Stimulated activated memory B cell treated with anti-CD40 and anti-IgM and Interleukin-4, amounts not matched to agents 10 μg/mL and 1 μg/mL and 100 μg/mL, for 72 hours (primary cell): ENCODE measurements at regions not wholly inside any gene's neighbourhood (a gene's known extent, or its start where the extent isn't known, plus 50 kb on each side); places are given as distances from the start of the nearest gene placed in this dataset.
A peak's percentile ranks its signal among the peaks of the same experiment; 100 is the strongest.
"Not testable (repeated sequence)": the region's sequence is repeated elsewhere in the genome, so short reads cannot be mapped to it uniquely, and the experiment has no call there.

Experiments
- ATAC-seq: fragments of 150-1000 bp; cut with Tn5 transposase; 2 replicates; pipeline ENCODE4 v1.10.0; 2021
- H3K27ac Mint-ChIP-seq: one replicate; pipeline ENCODE4 v1.8.0; 2022; ENCODE audit warnings: mild to moderate bottlenecking, mixed read lengths
- H3K27me3 Mint-ChIP-seq: one replicate; pipeline ENCODE4 v1.8.0; 2022; ENCODE audit warnings: mixed read lengths
- H3K36me3 Mint-ChIP-seq: one replicate; pipeline ENCODE4 v1.8.0; 2022; ENCODE audit warnings: mixed read lengths
- H3K4me1 Mint-ChIP-seq: one replicate; pipeline ENCODE4 v1.8.0; 2022; ENCODE audit warnings: mixed read lengths
- H3K4me3 Mint-ChIP-seq: one replicate; pipeline ENCODE4 v1.8.0; 2022; ENCODE audit warnings: mild to moderate bottlenecking, moderate library complexity, mixed read lengths
- H3K9me3 Mint-ChIP-seq: one replicate; pipeline ENCODE4 v1.8.0; 2022; ENCODE audit warnings: mixed read lengths

GRCh38 chr14:101669629-101670028, 91.9 kb upstream of the PPP2R5C start:
- ATAC-seq, result no peak
- H3K27me3 Mint-ChIP-seq, result peaks cover 63% of the 10 kb centered on the region
- H3K36me3 Mint-ChIP-seq, result peaks cover 20% of the 10 kb centered on the region
- H3K4me3 Mint-ChIP-seq, result no peak overlapping the region
- H3K4me1 Mint-ChIP-seq, result peaks cover 6% of the 10 kb centered on the region
- H3K9me3 Mint-ChIP-seq, result peaks cover 24% of the 10 kb centered on the region
- H3K27ac Mint-ChIP-seq, result no peak overlapping the region

- Mint-ChIP-seq H3K4me1 (no peaks in the 10 kb centered on the region), H3K27me3 (peaks cover 34% of the 10 kb centered on the region), H3K4me3 (no peak overlapping the region), H3K27ac (no peak overlapping the region), H3K36me3 (peaks cover 14% of the 10 kb centered on the region), H3K9me3 (peaks cover 20% of the 10 kb centered on the region)
- ATAC-seq, result no peak
Measured at GRCh38 chr14:101673873-101674272, 87.6 kb upstream of the PPP2R5C start.

- H3K27ac Mint-ChIP-seq, H3K9me3 Mint-ChIP-seq, H3K36me3 Mint-ChIP-seq, H3K4me3 Mint-ChIP-seq, ATAC-seq, H3K4me1 Mint-ChIP-seq: not testable (repeated sequence)
- H3K27me3 Mint-ChIP-seq, result peaks cover 25% of the 10 kb centered on the region
Measured at GRCh38 chr14:101675835-101676234, 85.7 kb upstream of the PPP2R5C start.

- ATAC-seq, H3K9me3 Mint-ChIP-seq, H3K27ac Mint-ChIP-seq, H3K36me3 Mint-ChIP-seq, H3K4me3 Mint-ChIP-seq, H3K4me1 Mint-ChIP-seq: not testable (repeated sequence)
- peaks cover 11% of the 10 kb centered on the region for H3K27me3 Mint-ChIP-seq
Measured at GRCh38 chr14:101677912-101678327, 83.6 kb upstream of the PPP2R5C start.

GRCh38 chr14:101681795-101682194, 79.7 kb upstream of the PPP2R5C start:
- Mint-ChIP-seq H3K36me3 (no peaks in the 10 kb centered on the region), H3K9me3 (no peaks in the 10 kb centered on the region), H3K4me3 (no peak overlapping the region), H3K27me3 (peaks cover 21% of the 10 kb centered on the region), H3K27ac (no peak overlapping the region), H3K4me1 (no peaks in the 10 kb centered on the region)
- ATAC-seq, result no peak

GRCh38 chr14:101683365-101683764, 78.1 kb upstream of the PPP2R5C start:
- H3K4me3 Mint-ChIP-seq, result no peak overlapping the region
- H3K4me1 Mint-ChIP-seq, result no peaks in the 10 kb centered on the region
- ATAC-seq, result no peak
- no peaks in the 10 kb centered on the region for H3K36me3 Mint-ChIP-seq
- H3K27me3 Mint-ChIP-seq, result peaks cover 21% of the 10 kb centered on the region
- no peak overlapping the region for H3K27ac Mint-ChIP-seq
- no peaks in the 10 kb centered on the region for H3K9me3 Mint-ChIP-seq

- no peaks in the 10 kb centered on the region for H3K36me3 Mint-ChIP-seq
- peaks cover 22% of the 10 kb centered on the region for H3K27me3 Mint-ChIP-seq
- ATAC-seq, result no peak
- no peak overlapping the region for H3K27ac Mint-ChIP-seq
- H3K4me3 Mint-ChIP-seq, result no peak overlapping the region
- H3K4me1 Mint-ChIP-seq, result no peaks in the 10 kb centered on the region
- H3K9me3 Mint-ChIP-seq, result no peaks in the 10 kb centered on the region
Measured at GRCh38 chr14:101687756-101688546, 73.6 kb upstream of the PPP2R5C start.

GRCh38 chr14:101689039-101689501, 72.4 kb upstream of the PPP2R5C start:
- no peak overlapping the region for H3K4me3 Mint-ChIP-seq
- no peaks in the 10 kb centered on the region for H3K4me1 Mint-ChIP-seq
- H3K36me3 Mint-ChIP-seq, result no peaks in the 10 kb centered on the region
- H3K9me3 Mint-ChIP-seq, result no peaks in the 10 kb centered on the region
- no peak for ATAC-seq
- H3K27ac Mint-ChIP-seq, result no peak overlapping the region
- H3K27me3 Mint-ChIP-seq, result peaks cover 19% of the 10 kb centered on the region

- H3K27ac Mint-ChIP-seq, H3K9me3 Mint-ChIP-seq, H3K36me3 Mint-ChIP-seq, H3K4me3 Mint-ChIP-seq, H3K4me1 Mint-ChIP-seq, ATAC-seq: not testable (repeated sequence)
- peaks cover 12% of the 10 kb centered on the region for H3K27me3 Mint-ChIP-seq
Measured at GRCh38 chr14:101689966-101690365, 71.5 kb upstream of the PPP2R5C start.

GRCh38 chr14:101695659-101696058, 65.8 kb upstream of the PPP2R5C start:
- Mint-ChIP-seq H3K4me3 (no peak overlapping the region), H3K27me3 (peaks cover 32% of the 10 kb centered on the region), H3K4me1 (no peaks in the 10 kb centered on the region), H3K27ac (no peak overlapping the region), H3K36me3 (peaks cover 6% of the 10 kb centered on the region), H3K9me3 (peaks cover 13% of the 10 kb centered on the region)
- ATAC-seq, result no peak

GRCh38 chr14:101704140-101704539, 57.4 kb upstream of the PPP2R5C start:
- H3K4me3 Mint-ChIP-seq, result no peak overlapping the region
- no peak overlapping the region for H3K27ac Mint-ChIP-seq
- no peaks in the 10 kb centered on the region for H3K9me3 Mint-ChIP-seq
- H3K4me1 Mint-ChIP-seq, result peaks cover 34% of the 10 kb centered on the region
- no peak for ATAC-seq
- no peaks in the 10 kb centered on the region for H3K36me3 Mint-ChIP-seq
- peaks cover 17% of the 10 kb centered on the region for H3K27me3 Mint-ChIP-seq

GRCh38 chr14:101705733-101706508, 55.6 kb upstream of the PPP2R5C start:
- Mint-ChIP-seq H3K36me3 (no peaks in the 10 kb centered on the region), H3K27me3 (peaks cover 18% of the 10 kb centered on the region), H3K4me1 (peaks cover 34% of the 10 kb centered on the region), H3K27ac (peak overlapping the region; percentile 77), H3K4me3 (peak overlapping the region; percentile 73), H3K9me3 (no peaks in the 10 kb centered on the region)
- peak; percentile 80 for ATAC-seq

- H3K9me3 Mint-ChIP-seq, result no peaks in the 10 kb centered on the region
- H3K4me1 Mint-ChIP-seq, result peaks cover 34% of the 10 kb centered on the region
- no peak for ATAC-seq
- peaks cover 18% of the 10 kb centered on the region for H3K27me3 Mint-ChIP-seq
- H3K4me3 Mint-ChIP-seq, result no peak overlapping the region
- H3K27ac Mint-ChIP-seq, result peak overlapping the region; percentile 69
- H3K36me3 Mint-ChIP-seq, result no peaks in the 10 kb centered on the region
Measured at GRCh38 chr14:101706509-101707067, 54.9 kb upstream of the PPP2R5C start.

- ATAC-seq, result peak; percentile 59
- peak overlapping the region; percentile 12 for H3K4me3 Mint-ChIP-seq
- H3K27ac Mint-ChIP-seq, result peak overlapping the region; percentile 69
- no peaks in the 10 kb centered on the region for H3K36me3 Mint-ChIP-seq
- peaks cover 18% of the 10 kb centered on the region for H3K27me3 Mint-ChIP-seq
- H3K9me3 Mint-ChIP-seq, result no peaks in the 10 kb centered on the region
- H3K4me1 Mint-ChIP-seq, result peaks cover 34% of the 10 kb centered on the region
Measured at GRCh38 chr14:101707068-101707842, 54.3 kb upstream of the PPP2R5C start.
